SK-N-SH (cell line): ENCODE measurements at regions not wholly inside any gene's neighbourhood (a gene's known extent, or its start where the extent isn't known, plus 50 kb on each side); places are given as distances from the start of the nearest gene placed in this dataset.

Experiments
- CTCF ChIA-PET: fragments of 300-600, 350-600 bp; formaldehyde crosslinking; extraction: SDS; loops from one replicate; lab custom pipeline; 2021; lab: Yijun Ruan, JAX
- POLR2A ChIA-PET: fragments of 350-600 bp; sonication (Branson Sonifier 250); formaldehyde crosslinking; extraction: SDS; loops from one replicate; lab custom pipeline; 2020; ENCODE audit warnings: antibody characterized with exemption, inconsistent platforms; lab: Yijun Ruan, JAX
- DNase-seq: peaks from one replicate; pipeline ENCODE4 v3.0.0; 2012
- H2AFZ ChIP-seq: fragments of 200-600 bp; sonication (generic); 2 replicates; pipeline ENCODE4 v1.8.1; 2016; ENCODE audit warnings: antibody characterized with exemption, mild to moderate bottlenecking, low read depth
- H3F3A ChIP-seq: fragments of 200-600 bp; sonication (generic); replicated peaks from 2 replicates; pipeline ENCODE3; 2016; ENCODE audit warnings: antibody characterized with exemption, mild to moderate bottlenecking; ENCODE audit not compliant: insufficient read depth
- H3K27ac ChIP-seq, 2 experiments: fragments of 200-500 bp in 1 of 2; fragments of 200-600 bp in 1 of 2; sonication (Bioruptor generic) in 1 of 2; sonication (generic), shearing (Covaris generic) in 1 of 2; 2 replicates each; pipeline versions ENCODE4 v1.5.1 to v1.6.1; 2014 to 2016; ENCODE audit warnings: low read depth in 2 of 2, inconsistent platforms in 1 of 2, low read length in 1 of 2, mild to moderate bottlenecking in 1 of 2, mixed read lengths in 1 of 2
- H3K27me3 ChIP-seq: fragments of 200-600 bp; sonication (generic), shearing (Covaris generic); 2 replicates; pipeline ENCODE4 v1.6.1; 2016; ENCODE audit warnings: mixed run types; ENCODE audit not compliant: insufficient read depth
- H3K36me3 ChIP-seq, 2 experiments: fragments of 200-500 bp in 1 of 2; fragments of 200-600 bp in 1 of 2; sonication (Bioruptor generic) in 1 of 2; sonication (generic) in 1 of 2; replicated peaks in 1 of 2; 2 replicates each; pipeline versions ENCODE3 to v1.5.1; 2014 to 2016; ENCODE audit warnings: low read length in 1 of 2, mild to moderate bottlenecking in 1 of 2; ENCODE audit not compliant: insufficient read depth in 2 of 2, control insufficient read depth in 1 of 2
- H3K4me1 ChIP-seq, 2 experiments: fragments of 200-500 bp in 1 of 2; fragments of 200-600 bp in 1 of 2; sonication (Bioruptor generic) in 1 of 2; sonication (generic), shearing (Covaris generic) in 1 of 2; 2 replicates each; pipeline versions ENCODE4 v1.5.1 to v1.6.1; 2014 to 2016; ENCODE audit warnings: low read depth in 1 of 2, low read length in 1 of 2, mixed run types in 1 of 2; ENCODE audit not compliant: insufficient read depth in 2 of 2, control insufficient read depth in 1 of 2
- H3K4me2 ChIP-seq: fragments of 200-600 bp; sonication (generic), shearing (Covaris generic); 2 replicates; pipeline ENCODE4 v1.6.1; 2017; ENCODE audit warnings: mixed run types
- H3K4me3 ChIP-seq, 2 experiments: fragments of 200-500 bp in 1 of 2; fragments of 200-600 bp in 1 of 2; sonication (Bioruptor generic) in 1 of 2; sonication (generic), shearing (Covaris generic) in 1 of 2; 2 replicates each; pipeline versions ENCODE4 v1.5.1 to v1.8.1; 2014 to 2016; ENCODE audit warnings: low read depth in 2 of 2, inconsistent platforms in 1 of 2, low read length in 1 of 2, mild to moderate bottlenecking in 1 of 2, mixed read lengths in 1 of 2, moderate library complexity in 1 of 2
- H3K79me2 ChIP-seq: fragments of 200-600 bp; sonication (generic); 2 replicates; pipeline ENCODE4 v1.8.1; 2017; ENCODE audit warnings: mild to moderate bottlenecking; ENCODE audit not compliant: insufficient read depth
- H3K9ac ChIP-seq: fragments of 200-600 bp; sonication (generic); 2 replicates; pipeline ENCODE4 v1.6.1; 2017; ENCODE audit warnings: mixed run types
- H3K9me2 ChIP-seq: fragments of 200-600 bp; sonication (generic); 2 replicates; pipeline ENCODE4 v1.6.1; 2017; ENCODE audit warnings: mixed run types
- H3K9me3 ChIP-seq: fragments of 200-600 bp; sonication (generic); 2 replicates; pipeline ENCODE4 v1.6.1; 2017; ENCODE audit warnings: mixed run types, mild to moderate bottlenecking, moderate library complexity
- H4K20me1 ChIP-seq: fragments of 200-600 bp; sonication (generic); 2 replicates; pipeline ENCODE4 v1.6.1; 2017; ENCODE audit warnings: mild to moderate bottlenecking, mixed run types; ENCODE audit not compliant: insufficient read depth
- FOXJ3 ChIP-seq: sonication (generic); formaldehyde crosslinking; IDR thresholded peaks from 2 replicates; pipeline ENCODE4 v1.5.1; 2020; ENCODE audit warnings: mild to moderate bottlenecking, missing genetic modification reagents
- GABPA ChIP-seq: IDR thresholded peaks from 2 replicates; pipeline ENCODE4 v1.4.0; 2012; ENCODE audit warnings: low read depth, mild to moderate bottlenecking
- MXI1 ChIP-seq: IDR thresholded peaks from 2 replicates; pipeline ENCODE4 v1.6.1; 2012; ENCODE audit warnings: mild to moderate bottlenecking, low read depth, low read length, improper control_type of control experiment
- NFIC ChIP-seq: IDR thresholded peaks from 2 replicates; pipeline ENCODE4 v1.4.0; 2012; ENCODE audit warnings: borderline replicate concordance
- NRF1 ChIP-seq: IDR thresholded peaks from 2 replicates; pipeline ENCODE4 v1.6.1; 2012; ENCODE audit warnings: low read depth, mild to moderate bottlenecking, low read length
- RAD21 ChIP-seq: IDR thresholded peaks from 2 replicates; pipeline ENCODE4 v1.6.1; 2012; ENCODE audit warnings: mild to moderate bottlenecking, low read length
- RCOR1 ChIP-seq: fragments of 150-350 bp; IDR thresholded peaks from 2 replicates; pipeline ENCODE4 v1.6.1; 2017; ENCODE audit warnings: antibody characterized with exemption, low read length
- SIN3A ChIP-seq: IDR thresholded peaks from 2 replicates; pipeline ENCODE4 v1.6.1; 2012; ENCODE audit warnings: low read depth, mild to moderate bottlenecking, low read length, moderate library complexity, borderline replicate concordance
- SMC3 ChIP-seq: IDR thresholded peaks from 2 replicates; pipeline ENCODE4 v1.6.1; 2012; ENCODE audit warnings: low read depth, low read length, improper control_type of control experiment
- TAF1 ChIP-seq: IDR thresholded peaks from 2 replicates; pipeline ENCODE4 v1.6.1; 2012; ENCODE audit warnings: low read depth, mild to moderate bottlenecking, low read length, moderate library complexity, borderline replicate concordance
- TEAD4 ChIP-seq: IDR thresholded peaks from 2 replicates; pipeline ENCODE4 v1.4.0; 2012; ENCODE audit warnings: mild to moderate bottlenecking, borderline replicate concordance; ENCODE audit not compliant: insufficient read depth
- USF1 ChIP-seq: IDR thresholded peaks from 2 replicates; pipeline ENCODE4 v1.4.0; 2012; ENCODE audit warnings: low read depth, borderline replicate concordance
- ZBTB33 ChIP-seq: IDR thresholded peaks from 2 replicates; pipeline ENCODE4 v1.4.0; 2012; ENCODE audit warnings: low read depth, borderline replicate concordance
- WGBS: methylation state at CpG from one replicate; pipeline ENCODE4 v1.1.6; 2017; ENCODE audit warnings: low lambda C conversion rate; 5-methylcytosine and 5-hydroxymethylcytosine counted together
- TF ChIP-seq, protein P1 (sequence below): IDR thresholded peaks from 2 replicates; pipeline ENCODE4; 2012

GRCh38 chr1:104456724-104457123 is 707.0 kb downstream of the AMY1C start:
- no peak overlapping the region for H2AFZ ChIP-seq
- H3K27me3 ChIP-seq: no peaks in the 10 kb centered on the region
- H3K9me2 ChIP-seq: no peaks in the 10 kb centered on the region
- H3K4me2 ChIP-seq: no peak overlapping the region
- H3K9me3 ChIP-seq: no peaks in the 10 kb centered on the region
- H3K36me3 ChIP-seq: no peaks in the 10 kb centered on the region
- no peaks in the 10 kb centered on the region for H3F3A ChIP-seq
- H4K20me1 ChIP-seq: no peaks in the 10 kb centered on the region
- no peak for TF ChIP-seq RAD21
- no peak for TF ChIP-seq NFIC
- TF ChIP-seq TEAD4: no peak
- TF ChIP-seq NRF1: no peak
- no peak for TF ChIP-seq USF1
- TF ChIP-seq TAF1: no peak
- TF ChIP-seq GABPA: no peak
- TF ChIP-seq ZBTB33: no peak
- TF ChIP-seq, protein P1, sequence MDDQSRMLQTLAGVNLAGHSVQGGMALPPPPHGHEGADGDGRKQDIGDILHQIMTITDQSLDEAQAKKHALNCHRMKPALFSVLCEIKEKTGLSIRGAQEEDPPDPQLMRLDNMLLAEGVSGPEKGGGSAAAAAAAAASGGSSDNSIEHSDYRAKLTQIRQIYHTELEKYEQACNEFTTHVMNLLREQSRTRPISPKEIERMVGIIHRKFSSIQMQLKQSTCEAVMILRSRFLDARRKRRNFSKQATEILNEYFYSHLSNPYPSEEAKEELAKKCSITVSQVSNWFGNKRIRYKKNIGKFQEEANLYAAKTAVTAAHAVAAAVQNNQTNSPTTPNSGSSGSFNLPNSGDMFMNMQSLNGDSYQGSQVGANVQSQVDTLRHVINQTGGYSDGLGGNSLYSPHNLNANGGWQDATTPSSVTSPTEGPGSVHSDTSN: no peak
- TF ChIP-seq RCOR1: no peak
- WGBS: 15% methylated on average over 1 of the region's 1 CpG
- no peaks in the 10 kb centered on the region for H3K4me1 ChIP-seq
- H3K27ac ChIP-seq: no peak overlapping the region
- H3K9ac ChIP-seq: no peak overlapping the region
- ChIA-PET CTCF (interaction anchor here (1.3 kb wide), 1 partner anchor 13 kb away, joined by 3 read pairs; no protein-coding TSS in a partner anchor), POLR2A (no interaction called here)
- H3K4me3 ChIP-seq: no peak overlapping the region
- H3K79me2 ChIP-seq: no peaks in the 10 kb centered on the region
- no peak for DNase-seq

GRCh38 chr1:104459886-104460285 is 710.2 kb downstream of the AMY1C start:
- Histone ChIP-seq H3K79me2 (no peaks in the 10 kb centered on the region), H3K36me3 (no peaks in the 10 kb centered on the region), H3K4me1 (no peaks in the 10 kb centered on the region), H3K9ac (no peak overlapping the region), H3F3A (no peaks in the 10 kb centered on the region), H3K9me2 (no peaks in the 10 kb centered on the region), H3K27me3 (no peaks in the 10 kb centered on the region), H3K9me3 (no peaks in the 10 kb centered on the region), H4K20me1 (no peaks in the 10 kb centered on the region), H3K27ac (no peak overlapping the region)
- POLR2A ChIA-PET: no interaction called here
- 25% methylated on average over 2 of the region's 2 CpGs for WGBS
- CTCF ChIA-PET: no interaction called here
- no peak for TF ChIP-seq MXI1
- no peak for TF ChIP-seq SMC3
- TF ChIP-seq TEAD4: no peak
- TF ChIP-seq SIN3A: no peak
- TF ChIP-seq NRF1: no peak
- no peak for TF ChIP-seq FOXJ3 (CRISPR knock-in tag)
- TF ChIP-seq, all 33 proteins: peak for 0
- H3K4me2 ChIP-seq: no peak overlapping the region
- H2AFZ ChIP-seq: no peak overlapping the region
- H3K4me3 ChIP-seq: no peak overlapping the region
- no peak for DNase-seq
